Liver (tissue), 8 donors: ENCODE measurements at regions not wholly inside any gene's neighbourhood (a gene's known extent, or its start where the extent isn't known, plus 50 kb on each side); places are given as distances from the start of the nearest gene placed in this dataset.

ENCODE experiments used
- DNase-seq: peaks from one replicate; pipeline ENCODE4 v3.0.0-alpha.2; 2017; ENCODE audit warnings: low spot score
- H3K27ac ChIP-seq, 2 donors: one replicate each; pipeline ENCODE4 v1.7.0; 2013; ENCODE audit warnings: inconsistent platforms in 2 of 2, low read length in 2 of 2, control low read depth in 1 of 2, low read depth in 1 of 2, mild to moderate bottlenecking in 1 of 2
- H3K27me3 ChIP-seq, 4 donors: one replicate each; pipeline versions ENCODE4 v1.6.1 to v1.7.0; 2013; ENCODE audit warnings: low read length in 3 of 4, inconsistent platforms in 1 of 4, mild to moderate bottlenecking in 1 of 4, moderate library complexity in 1 of 4; ENCODE audit not compliant: control insufficient read depth in 4 of 4, insufficient read depth in 4 of 4
- H3K36me3 ChIP-seq, 4 donors: one replicate each; pipeline versions ENCODE4 v1.6.1 to v1.7.0; 2013; ENCODE audit warnings: low read length in 3 of 4, mild to moderate bottlenecking in 3 of 4, low read depth in 1 of 4, moderate library complexity in 1 of 4; ENCODE audit not compliant: control insufficient read depth in 4 of 4, insufficient read depth in 3 of 4
- H3K4me1 ChIP-seq, 4 donors: one replicate each; pipeline versions ENCODE4 v1.6.1 to v1.7.0; 2013; ENCODE audit warnings: low read length in 3 of 4, mild to moderate bottlenecking in 3 of 4, moderate library complexity in 1 of 4; ENCODE audit not compliant: control insufficient read depth in 4 of 4, insufficient read depth in 4 of 4
- H3K4me3 ChIP-seq, 3 donors: one replicate each; pipeline versions ENCODE4 v1.6.1 to v1.7.0; 2013; ENCODE audit warnings: low read length in 3 of 3, control low read depth in 1 of 3, low read depth in 1 of 3, mild to moderate bottlenecking in 1 of 3
- H3K9ac ChIP-seq, 2 donors: one replicate each; pipeline ENCODE4 v1.7.0; 2013; ENCODE audit warnings: low read length in 2 of 2, mild to moderate bottlenecking in 2 of 2, moderate library complexity in 2 of 2, control low read depth in 1 of 2, low read depth in 1 of 2
- H3K9me3 ChIP-seq, 4 donors: one replicate each; pipeline versions ENCODE4 v1.6.1 to v1.7.0; 2013; ENCODE audit warnings: low read length in 3 of 4; ENCODE audit not compliant: control insufficient read depth in 4 of 4
- ATF3 ChIP-seq: IDR thresholded peaks from 2 replicates; pipeline ENCODE4 v1.6.1; 2016; ENCODE audit warnings: antibody characterized with exemption
- EGR1 ChIP-seq, 2 donors: IDR thresholded peaks; 2 replicates each; pipeline ENCODE4 v1.6.1; 2016 to 2018; ENCODE audit warnings: antibody characterized with exemption in 2 of 2, low read depth in 2 of 2
- FOXA1 ChIP-seq: IDR thresholded peaks from 2 replicates; pipeline ENCODE4 v1.6.1; 2016; ENCODE audit warnings: antibody characterized with exemption
- FOXA2 ChIP-seq: IDR thresholded peaks from 2 replicates; pipeline ENCODE4 v1.6.1; 2016; ENCODE audit warnings: antibody characterized with exemption
- GABPA ChIP-seq, 2 donors: IDR thresholded peaks in 1 of 2; conservative IDR thresholded peaks in 1 of 2; 2 replicates each; pipeline ENCODE4 v1.6.1; 2016; ENCODE audit warnings: antibody characterized with exemption in 2 of 2, mild to moderate bottlenecking in 1 of 2, moderate library complexity in 1 of 2
- HNF4G ChIP-seq: IDR thresholded peaks from 2 replicates; pipeline ENCODE4 v1.6.1; 2016; ENCODE audit warnings: antibody characterized with exemption
- JUND ChIP-seq, 2 donors: IDR thresholded peaks; 2 replicates each; pipeline ENCODE4 v1.6.1; 2016; ENCODE audit warnings: antibody characterized with exemption in 2 of 2
- MAX ChIP-seq: IDR thresholded peaks from 2 replicates; pipeline ENCODE4 v1.6.1; 2016; ENCODE audit warnings: antibody characterized with exemption
- NR2F2 ChIP-seq: IDR thresholded peaks from 2 replicates; pipeline ENCODE4 v1.6.1; 2016; ENCODE audit warnings: antibody characterized with exemption
- RAD21 ChIP-seq, 2 donors: IDR thresholded peaks; 2 replicates each; pipeline ENCODE4 v1.6.1; 2016; ENCODE audit warnings: antibody characterized with exemption in 2 of 2, mild to moderate bottlenecking in 2 of 2
- RXRA ChIP-seq, 2 donors: IDR thresholded peaks; 2 replicates each; pipeline ENCODE4 v1.6.1; 2017 to 2018; ENCODE audit warnings: antibody characterized with exemption in 2 of 2, mild to moderate bottlenecking in 1 of 2
- SP1 ChIP-seq: IDR thresholded peaks from 2 replicates; pipeline ENCODE4 v1.6.1; 2018; ENCODE audit warnings: antibody characterized with exemption, mild to moderate bottlenecking
- TAF1 ChIP-seq: conservative IDR thresholded peaks from 2 replicates; pipeline ENCODE4 v1.6.1; 2016; ENCODE audit warnings: antibody characterized with exemption, mild to moderate bottlenecking
- YY1 ChIP-seq: IDR thresholded peaks from 2 replicates; pipeline ENCODE4 v1.6.1; 2016; ENCODE audit warnings: antibody characterized with exemption, mild to moderate bottlenecking
- ZBTB33 ChIP-seq: IDR thresholded peaks from 2 replicates; pipeline ENCODE4 v1.6.1; 2016; ENCODE audit warnings: antibody characterized with exemption
- WGBS: extraction: QIAGEN DNeasy Blood & Tissue Kit; methylation state at CpG from one replicate; pipeline ENCODE4 v1.1.7; 2013; 5-methylcytosine and 5-hydroxymethylcytosine counted together
- TF ChIP-seq, protein P1 (sequence below): fragments of 150-350 bp; IDR thresholded peaks from 2 replicates; pipeline ENCODE4 v1.5.1; 2017; ENCODE audit warnings: improper control_type of control experiment, low read depth, low read length; ENCODE audit not compliant: missing input control
- TF ChIP-seq, protein P2 (sequence below): IDR thresholded peaks from 2 replicates; pipeline ENCODE4 v1.6.1; 2016; ENCODE audit warnings: antibody characterized with exemption, mild to moderate bottlenecking
- donor health status: healthy.
- donor health status: healthy.
- donor health status: healthy.
- donor health status: healthy.
- donor health status: healthy.

GRCh38 chr2:107028661-107029060 is 142.7 kb upstream of the ST6GAL2 start:
- Histone ChIP-seq H3K36me3 (no peaks in the 10 kb centered on the region), H3K9me3 (peaks cover 0 to 3% (median 0%) of the 10 kb centered on the region in 4 donors), H3K27me3 (no peaks in the 10 kb centered on the region), H3K4me1 (no peaks in the 10 kb centered on the region), H3K9ac (no peak overlapping the region), H3K27ac (no peak overlapping the region), H3K4me3 (no peak overlapping the region)
- 28% methylated on average over 1 of the region's 1 CpG for WGBS
- no peak for DNase-seq
- TF ChIP-seq RXRA (IDR thresholded peaks at IDR 0.05) (no peak), YY1 (no peak), EGR1 (IDR thresholded peaks at IDR 0.05; ENCODE audit: low read depth in 2 of 2) (no peak), GABPA (IDR thresholded peaks at IDR 0.05 in 1 of 2, conservative IDR thresholded peaks at IDR 0.05 in 1 of 2) (no peak), FOXA1 (no peak), ZBTB33 (no peak), TAF1 (no peak), MAX (no peak), RAD21 (IDR thresholded peaks at IDR 0.05) (no peak), HNF4G (no peak), SP1 (no peak), NR2F2 (no peak), FOXA2 (no peak)
- TF ChIP-seq, protein P1, sequence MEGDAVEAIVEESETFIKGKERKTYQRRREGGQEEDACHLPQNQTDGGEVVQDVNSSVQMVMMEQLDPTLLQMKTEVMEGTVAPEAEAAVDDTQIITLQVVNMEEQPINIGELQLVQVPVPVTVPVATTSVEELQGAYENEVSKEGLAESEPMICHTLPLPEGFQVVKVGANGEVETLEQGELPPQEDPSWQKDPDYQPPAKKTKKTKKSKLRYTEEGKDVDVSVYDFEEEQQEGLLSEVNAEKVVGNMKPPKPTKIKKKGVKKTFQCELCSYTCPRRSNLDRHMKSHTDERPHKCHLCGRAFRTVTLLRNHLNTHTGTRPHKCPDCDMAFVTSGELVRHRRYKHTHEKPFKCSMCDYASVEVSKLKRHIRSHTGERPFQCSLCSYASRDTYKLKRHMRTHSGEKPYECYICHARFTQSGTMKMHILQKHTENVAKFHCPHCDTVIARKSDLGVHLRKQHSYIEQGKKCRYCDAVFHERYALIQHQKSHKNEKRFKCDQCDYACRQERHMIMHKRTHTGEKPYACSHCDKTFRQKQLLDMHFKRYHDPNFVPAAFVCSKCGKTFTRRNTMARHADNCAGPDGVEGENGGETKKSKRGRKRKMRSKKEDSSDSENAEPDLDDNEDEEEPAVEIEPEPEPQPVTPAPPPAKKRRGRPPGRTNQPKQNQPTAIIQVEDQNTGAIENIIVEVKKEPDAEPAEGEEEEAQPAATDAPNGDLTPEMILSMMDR, result no peak

GRCh38 chr2:107036293-107036692 is 150.3 kb upstream of the ST6GAL2 start:
- Histone ChIP-seq H3K27ac (no peak overlapping the region), H3K4me3 (no peak overlapping the region), H3K9me3 (peaks cover 0 to 2% (median 0%) of the 10 kb centered on the region in 4 donors), H3K9ac (no peak overlapping the region), H3K4me1 (no peaks in the 10 kb centered on the region), H3K36me3 (no peaks in the 10 kb centered on the region), H3K27me3 (no peaks in the 10 kb centered on the region)
- WGBS, result 73% methylated on average over 5 of the region's 5 CpGs
- DNase-seq, result no peak
- TF ChIP-seq, protein P2, sequence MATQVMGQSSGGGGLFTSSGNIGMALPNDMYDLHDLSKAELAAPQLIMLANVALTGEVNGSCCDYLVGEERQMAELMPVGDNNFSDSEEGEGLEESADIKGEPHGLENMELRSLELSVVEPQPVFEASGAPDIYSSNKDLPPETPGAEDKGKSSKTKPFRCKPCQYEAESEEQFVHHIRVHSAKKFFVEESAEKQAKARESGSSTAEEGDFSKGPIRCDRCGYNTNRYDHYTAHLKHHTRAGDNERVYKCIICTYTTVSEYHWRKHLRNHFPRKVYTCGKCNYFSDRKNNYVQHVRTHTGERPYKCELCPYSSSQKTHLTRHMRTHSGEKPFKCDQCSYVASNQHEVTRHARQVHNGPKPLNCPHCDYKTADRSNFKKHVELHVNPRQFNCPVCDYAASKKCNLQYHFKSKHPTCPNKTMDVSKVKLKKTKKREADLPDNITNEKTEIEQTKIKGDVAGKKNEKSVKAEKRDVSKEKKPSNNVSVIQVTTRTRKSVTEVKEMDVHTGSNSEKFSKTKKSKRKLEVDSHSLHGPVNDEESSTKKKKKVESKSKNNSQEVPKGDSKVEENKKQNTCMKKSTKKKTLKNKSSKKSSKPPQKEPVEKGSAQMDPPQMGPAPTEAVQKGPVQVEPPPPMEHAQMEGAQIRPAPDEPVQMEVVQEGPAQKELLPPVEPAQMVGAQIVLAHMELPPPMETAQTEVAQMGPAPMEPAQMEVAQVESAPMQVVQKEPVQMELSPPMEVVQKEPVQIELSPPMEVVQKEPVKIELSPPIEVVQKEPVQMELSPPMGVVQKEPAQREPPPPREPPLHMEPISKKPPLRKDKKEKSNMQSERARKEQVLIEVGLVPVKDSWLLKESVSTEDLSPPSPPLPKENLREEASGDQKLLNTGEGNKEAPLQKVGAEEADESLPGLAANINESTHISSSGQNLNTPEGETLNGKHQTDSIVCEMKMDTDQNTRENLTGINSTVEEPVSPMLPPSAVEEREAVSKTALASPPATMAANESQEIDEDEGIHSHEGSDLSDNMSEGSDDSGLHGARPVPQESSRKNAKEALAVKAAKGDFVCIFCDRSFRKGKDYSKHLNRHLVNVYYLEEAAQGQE, result no peak
- no peak for TF ChIP-seq YY1
- no peak for TF ChIP-seq TAF1
- no peak for TF ChIP-seq SP1
- TF ChIP-seq FOXA2, result no peak
- no peak for TF ChIP-seq ZBTB33
- TF ChIP-seq NR2F2, result no peak
- TF ChIP-seq ATF3, result no peak
- TF ChIP-seq FOXA1, result no peak
- TF ChIP-seq, protein P1, result no peak
- TF ChIP-seq JUND (IDR thresholded peaks at IDR 0.05), result no peak
- TF ChIP-seq MAX, result no peak
- no peak for TF ChIP-seq GABPA (IDR thresholded peaks at IDR 0.05 in 1 of 2, conservative IDR thresholded peaks at IDR 0.05 in 1 of 2)
- no peak for TF ChIP-seq RAD21 (IDR thresholded peaks at IDR 0.05)
- TF ChIP-seq RXRA (IDR thresholded peaks at IDR 0.05), result no peak
